Hepatocyte (in vitro differentiated cells): ENCODE measurements at regions not wholly inside any gene's neighbourhood (a gene's known extent, or its start where the extent isn't known, plus 50 kb on each side); places are given as distances from the start of the nearest gene placed in this dataset.

Source experiments
- DNase-seq: peaks from one replicate; pipeline ENCODE4 v3.0.0-alpha.2; 2016; ENCODE audit warnings: low spot score
- H2AFZ ChIP-seq: fragments of 200-600 bp; sonication (generic); 2 replicates; pipeline ENCODE4 v1.6.0; 2016; ENCODE audit warnings: antibody characterized with exemption, mild to moderate bottlenecking
- H3K27ac ChIP-seq: fragments of 200-600 bp; sonication (generic); 2 replicates; pipeline ENCODE4 v1.5.1; 2016; ENCODE audit warnings: mild to moderate bottlenecking
- H3K27me3 ChIP-seq: fragments of 200-600 bp; sonication (generic); 2 replicates; pipeline ENCODE4 v1.6.1; 2016
- H3K36me3 ChIP-seq: fragments of 200-600 bp; sonication (generic); replicated peaks from 2 replicates; pipeline ENCODE4 v1.5.1; 2016; ENCODE audit warnings: low read depth; ENCODE audit not compliant: insufficient read depth
- H3K4me1 ChIP-seq: fragments of 200-600 bp; sonication (generic); 2 replicates; pipeline ENCODE4 v1.5.1; 2016; ENCODE audit warnings: mild to moderate bottlenecking, moderate library complexity; ENCODE audit not compliant: insufficient read depth
- H3K4me2 ChIP-seq: fragments of 200-600 bp; sonication (generic); 2 replicates; pipeline ENCODE4 v1.6.0; 2016
- H3K4me3 ChIP-seq: fragments of 200-600 bp; sonication (generic); 2 replicates; pipeline ENCODE4 v1.5.1; 2016; ENCODE audit warnings: mild to moderate bottlenecking
- H3K79me2 ChIP-seq: fragments of 200-600 bp; sonication (generic); 2 replicates; pipeline ENCODE4 v1.6.0; 2017; ENCODE audit warnings: mild to moderate bottlenecking
- H3K9me2 ChIP-seq: fragments of 200-600 bp; sonication (generic); replicated peaks from 2 replicates; pipeline ENCODE4 v1.6.0; 2017; ENCODE audit warnings: mild to moderate bottlenecking; ENCODE audit not compliant: insufficient read depth
- H3K9me3 ChIP-seq: fragments of 200-600 bp; sonication (generic); 2 replicates; pipeline ENCODE4 v1.5.1; 2016; ENCODE audit warnings: low read depth, mild to moderate bottlenecking
- H4K20me1 ChIP-seq: fragments of 200-600 bp; sonication (generic); 2 replicates; pipeline ENCODE4 v1.6.0; 2016; ENCODE audit warnings: mild to moderate bottlenecking; ENCODE audit not compliant: insufficient read depth, poor library complexity, severe bottlenecking
- CTCF ChIP-seq: fragments of 200-600 bp; sonication (generic); IDR thresholded peaks from 2 replicates; pipeline ENCODE4 v1.5.1; 2016; ENCODE audit warnings: antibody characterized with exemption, mild to moderate bottlenecking; ENCODE audit not compliant: poor library complexity
- EZH2 ChIP-seq: fragments of 200-600 bp; sonication (generic); IDR thresholded peaks from 2 replicates; pipeline ENCODE4 v1.6.1; 2016; ENCODE audit warnings: antibody characterized with exemption, mild to moderate bottlenecking, borderline replicate concordance
- EZH2phosphoT487 ChIP-seq: fragments of 200-600 bp; sonication (generic); IDR thresholded peaks from one replicate; pipeline ENCODE4 v1.6.1; 2018; ENCODE audit warnings: antibody characterized with exemption, mild to moderate bottlenecking, low read depth, moderate library complexity; ENCODE audit not compliant: unreplicated experiment, severe bottlenecking
- WGBS: methylation state at CpG from one replicate; pipeline ENCODE4 v1.1.6; 2016; ENCODE audit warnings: low lambda C conversion rate; ENCODE audit errors: missing lambda C conversion rate; 5-methylcytosine and 5-hydroxymethylcytosine counted together

- no peaks in the 10 kb centered on the region for H3K79me2 ChIP-seq
- H3K27me3 ChIP-seq, result no peaks in the 10 kb centered on the region
- no peak overlapping the region for H3K4me3 ChIP-seq
- 51% methylated on average over 3 of the region's 3 CpGs for WGBS
- H3K9me3 ChIP-seq, result no peaks in the 10 kb centered on the region
- H3K4me2 ChIP-seq, result no peak overlapping the region
- no peaks in the 10 kb centered on the region for H3K36me3 ChIP-seq
- H3K4me1 ChIP-seq, result no peaks in the 10 kb centered on the region
- H3K9me2 ChIP-seq, result no peaks in the 10 kb centered on the region
- H3K27ac ChIP-seq, result no peak overlapping the region
- no peaks in the 10 kb centered on the region for H4K20me1 ChIP-seq
- TF ChIP-seq CTCF (no peak), EZH2phosphoT487 (no peak), EZH2 (no peak)
- no peak overlapping the region for H2AFZ ChIP-seq
- peak; percentile 30 for DNase-seq
Measured at GRCh38 chr6:142518126-142518525, 216.3 kb downstream of the ADGRG6 start.

GRCh38 chr6:142518761-142519160 lies 217.0 kb downstream of the ADGRG6 start:
- no peaks in the 10 kb centered on the region for H3K36me3 ChIP-seq
- H3K27me3 ChIP-seq, result no peaks in the 10 kb centered on the region
- no peak for DNase-seq
- H2AFZ ChIP-seq, result no peak overlapping the region
- no peaks in the 10 kb centered on the region for H4K20me1 ChIP-seq
- no peak overlapping the region for H3K27ac ChIP-seq
- no peaks in the 10 kb centered on the region for H3K9me3 ChIP-seq
- H3K9me2 ChIP-seq, result no peaks in the 10 kb centered on the region
- no peaks in the 10 kb centered on the region for H3K4me1 ChIP-seq
- H3K4me2 ChIP-seq, result no peak overlapping the region
- no peaks in the 10 kb centered on the region for H3K79me2 ChIP-seq
- 78% methylated on average over 4 of the region's 4 CpGs for WGBS
- no peak overlapping the region for H3K4me3 ChIP-seq
- no peak for TF ChIP-seq EZH2phosphoT487
- TF ChIP-seq CTCF, result no peak
- no peak for TF ChIP-seq EZH2

- TF ChIP-seq EZH2 (no peak), EZH2phosphoT487 (no peak), CTCF (no peak)
- WGBS, result 89% methylated on average over 2 of the region's 2 CpGs
- no peaks in the 10 kb centered on the region for H3K4me1 ChIP-seq
- no peaks in the 10 kb centered on the region for H3K27me3 ChIP-seq
- H3K27ac ChIP-seq, result no peak overlapping the region
- H3K79me2 ChIP-seq, result no peaks in the 10 kb centered on the region
- no peak for DNase-seq
- H3K4me2 ChIP-seq, result no peak overlapping the region
- no peaks in the 10 kb centered on the region for H4K20me1 ChIP-seq
- H2AFZ ChIP-seq, result no peak overlapping the region
- no peak overlapping the region for H3K4me3 ChIP-seq
- H3K9me2 ChIP-seq, result no peaks in the 10 kb centered on the region
- no peaks in the 10 kb centered on the region for H3K36me3 ChIP-seq
- no peaks in the 10 kb centered on the region for H3K9me3 ChIP-seq
Measured at GRCh38 chr6:142521791-142522190, 220.0 kb downstream of the ADGRG6 start.
